ENCODE measurements at regions not wholly inside any gene's neighbourhood (a gene's known extent, or its start where the extent isn't known, plus 50 kb on each side); places are given as distances from the start of the nearest gene placed in this dataset.

DNA sequence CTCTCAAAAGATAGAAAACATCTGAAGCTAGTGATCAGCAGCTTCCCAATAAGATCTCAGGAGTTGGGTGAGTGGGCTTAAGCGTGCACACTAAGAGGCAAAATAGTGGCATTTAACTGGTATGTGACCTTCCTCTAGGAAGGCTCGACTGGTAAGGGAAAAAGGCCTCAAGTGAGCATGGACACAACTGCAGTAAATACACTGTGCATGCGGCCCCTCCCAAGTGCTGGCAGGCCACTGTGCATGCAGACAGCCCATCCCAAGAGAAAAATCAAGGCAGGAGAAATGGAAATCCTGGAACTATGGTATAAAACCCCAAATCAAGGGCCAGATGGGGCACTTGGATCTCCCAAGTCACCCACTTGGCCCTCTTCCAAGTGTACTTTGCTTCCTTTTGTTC lies 112.7 kb downstream of the SMC2 start:
- no peaks in the 10 kb centered on the region for H3K79me2 ChIP-seq (ENCODE audit: control insufficient read depth, insufficient read depth, low read length)
- 87% methylated on average over 3 of the region's 3 CpGs for WGBS (ENCODE audit: insufficient coverage)
- H3K27ac Mint-ChIP-seq: no peak overlapping the region
- H3K27me3 ChIP-seq (replicated peaks in 1 of 4; ENCODE audit: control extremely low read depth in 1 of 4, control insufficient read depth in 3 of 4, insufficient read depth in 4 of 4, low read length in 3 of 4): no peaks in the 10 kb centered on the region
- H3K4me3 Mint-ChIP-seq: no peak overlapping the region
- no peaks in the 10 kb centered on the region for H3K9me3 ChIP-seq (ENCODE audit: control extremely low read depth in 1 of 3, control insufficient read depth in 2 of 3, insufficient read depth in 1 of 3, low read length in 2 of 3)
- H3K4me1 ChIP-seq (ENCODE audit: control insufficient read depth in 2 of 2, insufficient read depth in 2 of 2, low read length in 2 of 2): no peaks in the 10 kb centered on the region
- no peak overlapping the region for H3K4me3 ChIP-seq (ENCODE audit: control extremely low read depth in 1 of 5, extremely low read depth in 1 of 5, insufficient read depth in 1 of 5, low read depth in 2 of 5, low read length in 4 of 5)
- TF ChIP-seq EZH2 (IDR thresholded peaks at IDR 0.05; ENCODE audit: borderline replicate concordance, insufficient read depth, low read depth, low read length, poor library complexity, severe bottlenecking): no peak
- TF ChIP-seq, protein P1, sequence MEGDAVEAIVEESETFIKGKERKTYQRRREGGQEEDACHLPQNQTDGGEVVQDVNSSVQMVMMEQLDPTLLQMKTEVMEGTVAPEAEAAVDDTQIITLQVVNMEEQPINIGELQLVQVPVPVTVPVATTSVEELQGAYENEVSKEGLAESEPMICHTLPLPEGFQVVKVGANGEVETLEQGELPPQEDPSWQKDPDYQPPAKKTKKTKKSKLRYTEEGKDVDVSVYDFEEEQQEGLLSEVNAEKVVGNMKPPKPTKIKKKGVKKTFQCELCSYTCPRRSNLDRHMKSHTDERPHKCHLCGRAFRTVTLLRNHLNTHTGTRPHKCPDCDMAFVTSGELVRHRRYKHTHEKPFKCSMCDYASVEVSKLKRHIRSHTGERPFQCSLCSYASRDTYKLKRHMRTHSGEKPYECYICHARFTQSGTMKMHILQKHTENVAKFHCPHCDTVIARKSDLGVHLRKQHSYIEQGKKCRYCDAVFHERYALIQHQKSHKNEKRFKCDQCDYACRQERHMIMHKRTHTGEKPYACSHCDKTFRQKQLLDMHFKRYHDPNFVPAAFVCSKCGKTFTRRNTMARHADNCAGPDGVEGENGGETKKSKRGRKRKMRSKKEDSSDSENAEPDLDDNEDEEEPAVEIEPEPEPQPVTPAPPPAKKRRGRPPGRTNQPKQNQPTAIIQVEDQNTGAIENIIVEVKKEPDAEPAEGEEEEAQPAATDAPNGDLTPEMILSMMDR (IDR thresholded peaks at IDR 0.05): no peak
- no peak for DNase-seq
- H3K36me3 ChIP-seq (replicated peaks in 1 of 2; ENCODE audit: control extremely low read depth in 1 of 2, control insufficient read depth in 1 of 2, extremely low read depth in 1 of 2, insufficient read depth in 2 of 2, low read length in 1 of 2): no peaks in the 10 kb centered on the region
- CTCF ChIA-PET: no interaction called here
- intact Hi-C loops (cut with micrococcal nuclease): no loop called here
- H3K27me3 Mint-ChIP-seq: no peaks in the 10 kb centered on the region
- no peak overlapping the region for H3K9ac ChIP-seq (ENCODE audit: low read length)
- ATAC-seq (ENCODE audit: low read depth): no peak
- H3K4me1 Mint-ChIP-seq: no peaks in the 10 kb centered on the region
- POLR2A ChIA-PET: no interaction called here
- H3K27ac ChIP-seq (ENCODE audit: low read length in 2 of 2): no peak overlapping the region
- H3K9me3 Mint-ChIP-seq (ENCODE audit: insufficient read depth): no peaks in the 10 kb centered on the region
- H4K20me1 ChIP-seq (ENCODE audit: control insufficient read depth, insufficient read depth, low read length, poor library complexity, severe bottlenecking): no peaks in the 10 kb centered on the region
- no peak overlapping the region for H2AFZ ChIP-seq (ENCODE audit: insufficient read depth, low read depth, low read length, poor library complexity, severe bottlenecking)
- no peak overlapping the region for H3K4me2 ChIP-seq (replicated peaks; ENCODE audit: low read depth, low read length, poor library complexity, severe bottlenecking)

DNA sequence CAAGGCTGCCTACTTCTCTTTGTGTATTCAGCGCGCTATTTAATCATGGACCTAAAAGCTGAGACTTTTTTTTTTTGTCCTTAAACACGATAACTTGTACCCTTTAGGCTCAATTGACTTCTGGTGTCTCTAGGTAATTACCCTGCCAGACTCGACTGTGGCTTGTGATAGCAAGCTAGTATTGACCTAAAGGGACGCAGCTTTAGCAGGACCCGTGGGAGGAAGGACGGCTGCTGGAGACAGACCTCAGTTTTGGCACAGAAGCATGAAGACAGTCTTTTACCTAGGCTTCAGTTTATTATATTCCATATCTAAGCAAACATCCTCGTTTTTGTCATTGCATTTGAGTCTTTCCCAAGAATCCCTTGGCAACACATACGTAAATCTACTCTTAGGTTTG lies 115.3 kb downstream of the SMC2 start:
- TF ChIP-seq EZH2 (IDR thresholded peaks at IDR 0.05; ENCODE audit: borderline replicate concordance, insufficient read depth, low read depth, low read length, poor library complexity, severe bottlenecking): no peak
- TF ChIP-seq, protein P1 (IDR thresholded peaks at IDR 0.05): no peak
- Mint-ChIP-seq H3K4me1 (no peaks in the 10 kb centered on the region), H3K27ac (no peak overlapping the region), H3K9me3 (ENCODE audit: insufficient read depth) (peaks cover 2% of the 10 kb centered on the region), H3K4me3 (no peak overlapping the region), H3K27me3 (no peaks in the 10 kb centered on the region)
- WGBS (ENCODE audit: insufficient coverage): 90% methylated on average over 7 of the region's 9 CpGs
- Histone ChIP-seq H3K9me3 (ENCODE audit: control extremely low read depth in 1 of 3, control insufficient read depth in 2 of 3, insufficient read depth in 1 of 3, low read length in 2 of 3) (peaks cover 0 to 1% (median 0%) of the 10 kb centered on the region in 3 donors), H3K36me3 (replicated peaks in 1 of 2; ENCODE audit: control extremely low read depth in 1 of 2, control insufficient read depth in 1 of 2, extremely low read depth in 1 of 2, insufficient read depth in 2 of 2, low read length in 1 of 2) (no peaks in the 10 kb centered on the region), H3K9ac (ENCODE audit: low read length) (no peak overlapping the region), H3K4me3 (ENCODE audit: control extremely low read depth in 1 of 5, extremely low read depth in 1 of 5, insufficient read depth in 1 of 5, low read depth in 2 of 5, low read length in 4 of 5) (no peak overlapping the region), H2AFZ (ENCODE audit: insufficient read depth, low read depth, low read length, poor library complexity, severe bottlenecking) (no peak overlapping the region), H3K4me1 (ENCODE audit: control insufficient read depth in 2 of 2, insufficient read depth in 2 of 2, low read length in 2 of 2) (no peaks in the 10 kb centered on the region), H4K20me1 (ENCODE audit: control insufficient read depth, insufficient read depth, low read length, poor library complexity, severe bottlenecking) (no peaks in the 10 kb centered on the region), H3K4me2 (replicated peaks; ENCODE audit: low read depth, low read length, poor library complexity, severe bottlenecking) (no peak overlapping the region), H3K79me2 (ENCODE audit: control insufficient read depth, insufficient read depth, low read length) (no peaks in the 10 kb centered on the region), H3K27ac (ENCODE audit: low read length in 2 of 2) (no peak overlapping the region), H3K27me3 (replicated peaks in 1 of 4; ENCODE audit: control extremely low read depth in 1 of 4, control insufficient read depth in 3 of 4, insufficient read depth in 4 of 4, low read length in 3 of 4) (no peaks in the 10 kb centered on the region)
- ATAC-seq (ENCODE audit: low read depth) (no peak), DNase-seq (no peak)
- ChIA-PET CTCF (no interaction called here), POLR2A (no interaction called here)
- intact Hi-C loops (cut with micrococcal nuclease): no loop called here
